ENCODE measurements at regions not wholly inside any gene's neighbourhood (a gene's known extent, or its start where the extent isn't known, plus 50 kb on each side); places are given as distances from the start of the nearest gene placed in this dataset.

GRCh38 chr12:97907504-97907903 is 444.9 kb downstream of the RMST start:
- Histone ChIP-seq H3K27ac (ENCODE audit: low read depth, low read length) (no peak overlapping the region), H3K9me3 (ENCODE audit: control insufficient read depth, insufficient read depth, low read length) (peaks cover 4% of the 10 kb centered on the region; the same call in 1 of the 2 replicates), H3K27me3 (ENCODE audit: control insufficient read depth, insufficient read depth, low read length) (no peaks in the 10 kb centered on the region), H3K4me3 (ENCODE audit: low read depth, low read length) (no peak overlapping the region)
- CTCF ChIA-PET, result interaction anchor here (0.6 kb wide), 1 partner anchor 920 kb away, joined by 5 read pairs; no protein-coding TSS in a partner anchor
- POLR2A ChIA-PET, result no interaction called here
- no peak for TF ChIP-seq CTCF (IDR thresholded peaks at IDR 0.05; ENCODE audit: low read depth, low read length)
- DNase-seq (ENCODE audit: low read depth, low spot score), result no peak

- no peak for DNase-seq (ENCODE audit: low read depth, low spot score)
- ChIA-PET POLR2A (no interaction called here), CTCF (no interaction called here)
- H3K4me3 ChIP-seq (ENCODE audit: low read depth, low read length), result no peak overlapping the region
- no peaks in the 10 kb centered on the region for H3K27me3 ChIP-seq (ENCODE audit: control insufficient read depth, insufficient read depth, low read length)
- TF ChIP-seq CTCF (IDR thresholded peaks at IDR 0.05; ENCODE audit: low read depth, low read length), result no peak
- H3K9me3 ChIP-seq (ENCODE audit: control insufficient read depth, insufficient read depth, low read length), result peaks cover 4% of the 10 kb centered on the region; the same call in 1 of the 2 replicates
- no peak overlapping the region for H3K27ac ChIP-seq (ENCODE audit: low read depth, low read length)
Measured at GRCh38 chr12:97910559-97910958, 448.0 kb downstream of the RMST start.

GRCh38 chr12:97912943-97913342 is 450.3 kb downstream of the RMST start:
- H3K9me3 ChIP-seq (ENCODE audit: control insufficient read depth, insufficient read depth, low read length), result peaks cover 4% of the 10 kb centered on the region; the same call in 1 of the 2 replicates
- no peak for DNase-seq (ENCODE audit: low read depth, low spot score)
- ChIA-PET CTCF (no interaction called here), POLR2A (no interaction called here)
- H3K27ac ChIP-seq (ENCODE audit: low read depth, low read length), result no peak overlapping the region
- H3K27me3 ChIP-seq (ENCODE audit: control insufficient read depth, insufficient read depth, low read length), result no peaks in the 10 kb centered on the region
- H3K4me3 ChIP-seq (ENCODE audit: low read depth, low read length), result no peak overlapping the region
- TF ChIP-seq CTCF (IDR thresholded peaks at IDR 0.05; ENCODE audit: low read depth, low read length), result no peak

GRCh38 chr12:97921979-97922722 is 459.5 kb downstream of the RMST start:
- no peaks in the 10 kb centered on the region for H3K27me3 ChIP-seq (ENCODE audit: control insufficient read depth, insufficient read depth, low read length)
- DNase-seq (ENCODE audit: low read depth, low spot score), result no peak
- H3K4me3 ChIP-seq (ENCODE audit: low read depth, low read length), result no peak overlapping the region
- no peak for TF ChIP-seq CTCF (IDR thresholded peaks at IDR 0.05; ENCODE audit: low read depth, low read length)
- CTCF ChIA-PET, result no interaction called here
- POLR2A ChIA-PET, result no interaction called here
- no peak overlapping the region for H3K27ac ChIP-seq (ENCODE audit: low read depth, low read length)
- peaks cover 5% of the 10 kb centered on the region for H3K9me3 ChIP-seq (ENCODE audit: control insufficient read depth, insufficient read depth, low read length)

- no peak for TF ChIP-seq CTCF (IDR thresholded peaks at IDR 0.05; ENCODE audit: low read depth, low read length)
- H3K27ac ChIP-seq (ENCODE audit: low read depth, low read length), result no peak overlapping the region
- no peak overlapping the region for H3K4me3 ChIP-seq (ENCODE audit: low read depth, low read length)
- ChIA-PET CTCF (no interaction called here), POLR2A (no interaction called here)
- peaks cover 5% of the 10 kb centered on the region for H3K9me3 ChIP-seq (ENCODE audit: control insufficient read depth, insufficient read depth, low read length)
- no peak for DNase-seq (ENCODE audit: low read depth, low spot score)
- H3K27me3 ChIP-seq (ENCODE audit: control insufficient read depth, insufficient read depth, low read length), result no peaks in the 10 kb centered on the region
Measured at GRCh38 chr12:97923546-97923945, 460.9 kb downstream of the RMST start.

Measured in AG04450 (cell line).